Fibroblast of villous mesenchyme (primary cell): ENCODE measurements at regions not wholly inside any gene's neighbourhood (a gene's known extent, or its start where the extent isn't known, plus 50 kb on each side); places are given as distances from the start of the nearest gene placed in this dataset.

Experiments used
- DNase-seq: peaks from one replicate; pipeline ENCODE4 v3.0.0-alpha.2; 2010; ENCODE audit warnings: low read depth
- H3K4me3 ChIP-seq: 2 replicates; pipeline ENCODE4 v1.5.1; 2011; ENCODE audit warnings: low read depth, mild to moderate bottlenecking, low read length
- TF ChIP-seq, protein P1 (sequence below): IDR thresholded peaks from 2 replicates; pipeline ENCODE4 v1.5.1; 2012; ENCODE audit warnings: low read depth, mild to moderate bottlenecking, low read length; ENCODE audit not compliant: insufficient read depth

DNA sequence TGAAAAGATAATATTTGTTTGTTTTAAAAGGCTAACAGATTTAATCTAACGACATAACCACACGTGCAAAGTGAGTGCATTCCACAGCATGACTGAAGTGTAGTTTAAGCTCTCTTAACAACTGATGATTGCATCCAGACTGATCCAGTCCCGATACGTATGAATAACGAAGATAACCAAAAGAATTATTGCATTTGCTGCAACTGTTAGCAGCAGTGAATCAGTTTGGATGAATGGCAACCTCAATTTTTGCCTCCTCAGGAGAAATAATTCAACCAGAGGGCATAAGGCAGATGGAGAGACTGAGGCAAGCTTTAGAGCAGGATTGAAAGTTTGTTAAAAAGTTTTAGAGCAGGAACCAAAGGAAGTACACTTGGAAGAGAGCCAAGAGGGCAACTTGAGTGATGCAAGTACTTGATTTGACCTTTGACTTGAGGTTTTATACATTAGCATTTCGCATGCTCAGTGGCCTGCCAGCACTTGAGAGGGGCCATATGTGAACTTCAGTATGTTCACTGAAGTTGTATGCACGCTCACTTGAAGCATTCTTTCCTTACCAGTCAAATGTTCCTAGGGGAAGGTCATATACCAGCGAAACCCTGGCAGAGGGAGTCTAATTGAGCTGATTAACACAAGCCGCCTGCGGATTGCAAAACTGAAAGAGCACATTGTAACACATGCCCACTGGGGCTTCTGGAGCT lies 835.0 kb upstream of the PCDH20 start:
- DNase-seq = no peak
- TF ChIP-seq, protein P1, sequence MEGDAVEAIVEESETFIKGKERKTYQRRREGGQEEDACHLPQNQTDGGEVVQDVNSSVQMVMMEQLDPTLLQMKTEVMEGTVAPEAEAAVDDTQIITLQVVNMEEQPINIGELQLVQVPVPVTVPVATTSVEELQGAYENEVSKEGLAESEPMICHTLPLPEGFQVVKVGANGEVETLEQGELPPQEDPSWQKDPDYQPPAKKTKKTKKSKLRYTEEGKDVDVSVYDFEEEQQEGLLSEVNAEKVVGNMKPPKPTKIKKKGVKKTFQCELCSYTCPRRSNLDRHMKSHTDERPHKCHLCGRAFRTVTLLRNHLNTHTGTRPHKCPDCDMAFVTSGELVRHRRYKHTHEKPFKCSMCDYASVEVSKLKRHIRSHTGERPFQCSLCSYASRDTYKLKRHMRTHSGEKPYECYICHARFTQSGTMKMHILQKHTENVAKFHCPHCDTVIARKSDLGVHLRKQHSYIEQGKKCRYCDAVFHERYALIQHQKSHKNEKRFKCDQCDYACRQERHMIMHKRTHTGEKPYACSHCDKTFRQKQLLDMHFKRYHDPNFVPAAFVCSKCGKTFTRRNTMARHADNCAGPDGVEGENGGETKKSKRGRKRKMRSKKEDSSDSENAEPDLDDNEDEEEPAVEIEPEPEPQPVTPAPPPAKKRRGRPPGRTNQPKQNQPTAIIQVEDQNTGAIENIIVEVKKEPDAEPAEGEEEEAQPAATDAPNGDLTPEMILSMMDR = no peak
- H3K4me3 ChIP-seq = no peak overlapping the region

DNA sequence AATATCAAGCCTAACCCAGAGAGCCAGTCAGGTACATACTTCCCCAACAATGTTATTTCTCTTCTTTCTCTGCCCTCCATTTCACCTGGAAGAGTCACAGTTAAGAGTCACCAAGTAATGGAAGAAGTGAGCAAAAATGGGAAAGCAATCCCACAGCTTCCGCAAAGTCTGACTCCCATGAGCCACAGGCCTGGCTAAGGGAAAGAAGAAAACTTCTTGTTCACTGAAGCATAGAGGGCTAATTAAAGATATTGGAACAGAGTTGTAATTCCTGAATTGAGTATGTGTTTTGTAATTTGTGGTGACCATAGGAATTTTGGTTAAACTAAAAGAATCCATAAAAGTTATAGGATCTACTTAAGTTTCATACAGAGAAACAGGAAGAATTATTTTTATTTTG lies 830.9 kb upstream of the PCDH20 start:
- TF ChIP-seq, protein P1 = no peak
- no peak for DNase-seq
- H3K4me3 ChIP-seq = no peak overlapping the region

DNA sequence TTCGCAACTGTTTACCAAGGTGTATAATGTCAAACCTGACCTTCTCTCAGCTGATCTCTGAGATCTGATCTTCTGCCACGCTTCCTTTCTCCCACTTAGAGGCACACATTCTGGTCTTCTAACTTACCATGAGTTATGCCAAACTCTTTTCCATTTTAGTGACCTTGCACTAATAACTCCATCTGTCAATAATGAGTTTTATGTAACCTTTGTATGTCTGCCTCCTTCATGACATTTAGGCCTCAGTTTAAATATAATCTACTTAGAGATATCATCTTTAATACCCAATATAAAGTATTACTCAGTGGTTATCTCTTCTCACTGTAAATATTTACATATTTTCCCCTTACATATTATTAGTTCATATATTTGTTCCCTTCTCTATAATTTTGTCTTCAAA lies 827.5 kb upstream of the PCDH20 start:
- TF ChIP-seq, protein P1 = no peak
- no peak for DNase-seq
- no peak overlapping the region for H3K4me3 ChIP-seq

DNA sequence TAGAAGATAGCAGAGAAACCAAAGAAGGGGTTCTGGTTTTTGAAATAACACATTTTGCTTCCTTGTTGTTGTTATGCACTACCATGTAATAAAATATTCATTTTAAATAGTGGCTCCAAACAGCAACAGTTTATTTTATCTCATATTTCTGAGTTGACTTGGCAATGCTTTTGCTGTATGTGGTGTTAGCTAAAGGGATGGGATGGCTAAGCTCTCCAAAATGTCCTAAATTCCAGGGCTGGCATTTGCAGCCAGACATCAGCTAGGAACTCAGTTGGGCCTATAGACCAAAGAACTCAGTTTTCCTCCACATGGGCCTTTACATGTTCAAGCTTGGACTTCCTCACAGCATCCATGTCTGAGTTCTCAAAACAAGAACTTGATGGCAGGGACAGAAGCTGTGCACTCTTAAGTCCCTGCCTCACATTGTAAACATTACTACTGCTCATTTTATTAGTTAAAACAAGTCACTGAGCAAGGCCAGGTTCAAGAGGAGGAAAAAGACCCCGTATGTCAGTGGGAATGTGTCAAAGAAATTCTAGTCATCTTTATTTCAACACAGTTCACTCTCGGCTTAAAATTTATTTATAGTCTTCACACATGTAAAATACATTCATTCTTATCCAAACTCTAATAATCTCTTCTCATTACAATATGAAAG lies 819.3 kb upstream of the PCDH20 start:
- H3K4me3 ChIP-seq = no peak overlapping the region
- DNase-seq = no peak
- TF ChIP-seq, protein P1 = no peak

DNA sequence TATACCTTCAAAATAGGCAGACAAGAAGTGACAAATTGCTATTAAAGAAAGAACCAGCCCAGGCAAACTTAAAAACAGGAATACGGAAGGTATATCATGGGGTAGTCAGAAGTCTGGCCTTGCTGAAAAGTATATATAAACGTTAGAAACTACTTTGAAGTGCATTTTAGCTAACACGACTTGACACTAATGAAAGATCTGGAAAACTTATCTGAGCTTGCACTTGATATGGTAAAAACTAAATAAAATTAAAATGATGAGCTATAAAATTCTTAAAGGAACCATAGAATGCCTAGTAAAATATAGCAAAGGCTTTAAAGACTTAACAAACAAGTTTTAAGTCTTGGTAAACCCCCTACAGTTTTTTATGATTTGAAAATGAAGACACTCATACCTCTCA lies 795.3 kb upstream of the PCDH20 start:
- no peak overlapping the region for H3K4me3 ChIP-seq
- no peak for DNase-seq
- TF ChIP-seq, protein P1 = no peak

DNA sequence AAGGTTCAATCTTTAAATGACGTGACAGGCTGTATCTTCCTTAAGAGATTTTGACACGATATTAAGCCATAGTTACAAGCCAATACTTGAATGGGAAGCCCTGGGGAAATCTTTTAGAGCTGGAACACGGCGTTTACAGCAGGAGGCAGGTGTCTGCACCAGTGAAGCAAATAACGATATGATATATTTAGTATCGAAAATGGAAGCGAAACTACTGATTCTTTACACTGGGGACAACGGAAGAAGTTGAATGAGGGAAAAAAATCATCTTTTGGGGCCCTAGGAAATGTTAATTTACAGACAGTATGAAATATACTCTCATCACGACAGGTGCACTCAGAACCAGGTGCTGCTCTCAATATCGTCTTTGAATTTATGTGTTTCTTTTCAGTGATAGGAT lies 793.9 kb upstream of the PCDH20 start:
- TF ChIP-seq, protein P1 = no peak
- DNase-seq = no peak
- no peak overlapping the region for H3K4me3 ChIP-seq
